ENCODE measurements at regions not wholly inside any gene's neighbourhood (a gene's known extent, or its start where the extent isn't known, plus 50 kb on each side); places are given as distances from the start of the nearest gene placed in this dataset.

DNA sequence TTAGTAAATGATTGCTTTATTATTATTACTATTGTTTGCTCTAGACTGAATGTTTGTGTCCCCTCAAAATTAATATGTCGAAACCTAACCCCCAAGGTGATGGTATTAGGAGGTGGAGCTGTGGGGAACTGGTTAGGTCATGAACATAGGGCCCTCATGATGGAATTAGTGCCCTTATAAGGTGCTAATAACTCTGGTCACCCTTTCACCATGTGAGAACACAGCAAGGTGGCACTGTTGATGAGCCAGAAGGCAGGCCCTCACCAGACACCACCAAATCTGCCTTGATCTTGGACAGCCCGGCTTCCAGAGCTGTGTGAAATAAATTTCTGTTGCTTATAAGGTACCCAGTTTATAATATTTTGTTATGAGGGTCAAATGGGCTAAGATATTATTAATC, 95.8 kb downstream of the BDNF start:
- TF ChIP-seq, protein P1, sequence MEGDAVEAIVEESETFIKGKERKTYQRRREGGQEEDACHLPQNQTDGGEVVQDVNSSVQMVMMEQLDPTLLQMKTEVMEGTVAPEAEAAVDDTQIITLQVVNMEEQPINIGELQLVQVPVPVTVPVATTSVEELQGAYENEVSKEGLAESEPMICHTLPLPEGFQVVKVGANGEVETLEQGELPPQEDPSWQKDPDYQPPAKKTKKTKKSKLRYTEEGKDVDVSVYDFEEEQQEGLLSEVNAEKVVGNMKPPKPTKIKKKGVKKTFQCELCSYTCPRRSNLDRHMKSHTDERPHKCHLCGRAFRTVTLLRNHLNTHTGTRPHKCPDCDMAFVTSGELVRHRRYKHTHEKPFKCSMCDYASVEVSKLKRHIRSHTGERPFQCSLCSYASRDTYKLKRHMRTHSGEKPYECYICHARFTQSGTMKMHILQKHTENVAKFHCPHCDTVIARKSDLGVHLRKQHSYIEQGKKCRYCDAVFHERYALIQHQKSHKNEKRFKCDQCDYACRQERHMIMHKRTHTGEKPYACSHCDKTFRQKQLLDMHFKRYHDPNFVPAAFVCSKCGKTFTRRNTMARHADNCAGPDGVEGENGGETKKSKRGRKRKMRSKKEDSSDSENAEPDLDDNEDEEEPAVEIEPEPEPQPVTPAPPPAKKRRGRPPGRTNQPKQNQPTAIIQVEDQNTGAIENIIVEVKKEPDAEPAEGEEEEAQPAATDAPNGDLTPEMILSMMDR (IDR thresholded peaks at IDR 0.05), result no peak
- no peak overlapping the region for H3K4me3 Mint-ChIP-seq (ENCODE audit: unreplicated experiment)
- H3K4me1 Mint-ChIP-seq (ENCODE audit: unreplicated experiment), result no peaks in the 10 kb centered on the region
- H3K9me3 Mint-ChIP-seq (ENCODE audit: unreplicated experiment), result no peaks in the 10 kb centered on the region
- peaks cover 35% of the 10 kb centered on the region for H3K27me3 Mint-ChIP-seq (ENCODE audit: unreplicated experiment)
- no peak overlapping the region for H3K27ac Mint-ChIP-seq (ENCODE audit: unreplicated experiment)
- no peaks in the 10 kb centered on the region for H3K36me3 Mint-ChIP-seq (ENCODE audit: unreplicated experiment)
- no peak for DNase-seq (ENCODE audit: extremely low spot score, unreplicated experiment)

DNA sequence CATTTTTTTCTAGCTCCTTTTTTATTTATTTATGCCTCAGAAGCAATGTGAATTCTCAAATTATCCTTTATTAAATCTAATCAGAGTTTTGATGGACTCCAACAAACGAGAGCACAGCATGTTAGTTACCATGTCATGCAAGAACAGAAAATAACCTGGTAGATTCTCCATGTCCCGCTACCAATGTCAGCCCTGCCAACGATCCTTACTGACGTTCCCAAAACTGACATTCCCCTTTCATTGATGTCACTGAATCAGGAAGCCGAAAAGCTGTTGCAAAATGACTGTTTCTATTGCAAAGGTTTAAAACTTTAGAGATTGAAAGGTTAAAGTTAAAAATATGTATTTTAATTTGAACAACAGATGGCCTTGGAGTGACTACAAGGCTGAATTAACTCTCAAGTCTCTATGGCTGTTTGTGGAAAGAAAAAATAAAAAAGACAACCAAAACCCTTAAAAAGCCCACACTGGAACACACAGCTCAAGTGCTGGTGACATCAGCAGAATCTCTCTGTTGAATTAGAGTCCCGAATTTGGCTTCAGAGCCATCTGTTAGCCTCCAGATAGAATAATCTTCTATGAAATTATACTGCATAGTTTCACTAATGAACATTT, 96.8 kb downstream of the BDNF start:
- DNase-seq (ENCODE audit: extremely low spot score, unreplicated experiment), result no peak
- H3K9me3 Mint-ChIP-seq (ENCODE audit: unreplicated experiment), result no peaks in the 10 kb centered on the region
- no peaks in the 10 kb centered on the region for H3K36me3 Mint-ChIP-seq (ENCODE audit: unreplicated experiment)
- H3K27me3 Mint-ChIP-seq (ENCODE audit: unreplicated experiment), result peaks cover 26% of the 10 kb centered on the region
- no peaks in the 10 kb centered on the region for H3K4me1 Mint-ChIP-seq (ENCODE audit: unreplicated experiment)
- H3K27ac Mint-ChIP-seq (ENCODE audit: unreplicated experiment), result no peak overlapping the region
- TF ChIP-seq, protein P1 (IDR thresholded peaks at IDR 0.05), result no peak
- H3K4me3 Mint-ChIP-seq (ENCODE audit: unreplicated experiment), result no peak overlapping the region

DNA sequence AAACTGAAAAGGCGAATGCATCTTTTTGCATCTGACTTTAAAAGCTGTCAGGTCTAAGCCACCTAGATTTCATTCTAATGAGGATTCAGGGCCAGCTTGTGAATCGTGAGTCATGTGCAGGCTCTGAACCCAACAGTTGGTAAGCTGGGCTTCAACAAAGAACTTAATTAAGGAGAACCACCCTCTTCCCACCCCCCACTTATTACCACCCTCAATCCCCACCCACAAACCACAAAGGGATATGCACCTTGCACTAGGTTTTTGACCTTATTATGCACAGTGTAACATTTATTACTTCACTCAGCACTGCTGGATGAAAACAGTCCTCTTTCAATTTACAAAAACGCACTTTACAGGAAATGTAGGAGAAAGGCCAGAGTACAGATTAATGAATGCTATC, 94.1 kb upstream of the LIN7C start:
- Mint-ChIP-seq H3K9me3 (ENCODE audit: unreplicated experiment) (no peaks in the 10 kb centered on the region), H3K4me1 (ENCODE audit: unreplicated experiment) (no peaks in the 10 kb centered on the region), H3K4me3 (ENCODE audit: unreplicated experiment) (no peak overlapping the region), H3K27ac (ENCODE audit: unreplicated experiment) (no peak overlapping the region), H3K36me3 (ENCODE audit: unreplicated experiment) (no peaks in the 10 kb centered on the region), H3K27me3 (ENCODE audit: unreplicated experiment) (peaks cover 9% of the 10 kb centered on the region)
- no peak for DNase-seq (ENCODE audit: extremely low spot score, unreplicated experiment)
- TF ChIP-seq, protein P1 (IDR thresholded peaks at IDR 0.05), result no peak

DNA sequence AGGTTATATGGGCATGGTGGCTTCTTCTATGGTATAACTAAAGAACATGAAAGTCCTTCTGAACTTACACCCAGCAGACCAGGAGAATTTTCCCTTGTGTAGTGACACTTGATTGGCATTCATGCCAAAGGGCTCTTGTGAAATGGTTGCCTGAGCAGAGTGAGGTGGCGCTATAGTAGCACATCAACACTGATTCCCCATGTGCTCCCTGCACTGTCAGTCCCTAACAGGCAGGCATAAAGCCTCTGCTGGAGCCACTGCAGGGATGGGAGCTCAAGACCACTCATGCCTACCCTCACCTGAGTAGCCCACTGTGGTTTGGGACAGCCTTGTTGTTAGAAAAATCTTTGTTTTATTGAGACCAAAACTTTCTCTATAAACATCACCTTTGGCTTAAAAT, 92.6 kb upstream of the LIN7C start:
- no peak for DNase-seq (ENCODE audit: extremely low spot score, unreplicated experiment)
- H3K27ac Mint-ChIP-seq (ENCODE audit: unreplicated experiment), result no peak overlapping the region
- H3K36me3 Mint-ChIP-seq (ENCODE audit: unreplicated experiment), result no peaks in the 10 kb centered on the region
- TF ChIP-seq, protein P1 (IDR thresholded peaks at IDR 0.05), result no peak
- no peak overlapping the region for H3K4me3 Mint-ChIP-seq (ENCODE audit: unreplicated experiment)
- no peaks in the 10 kb centered on the region for H3K9me3 Mint-ChIP-seq (ENCODE audit: unreplicated experiment)
- peaks cover 5% of the 10 kb centered on the region for H3K27me3 Mint-ChIP-seq (ENCODE audit: unreplicated experiment)
- no peaks in the 10 kb centered on the region for H3K4me1 Mint-ChIP-seq (ENCODE audit: unreplicated experiment)

DNA sequence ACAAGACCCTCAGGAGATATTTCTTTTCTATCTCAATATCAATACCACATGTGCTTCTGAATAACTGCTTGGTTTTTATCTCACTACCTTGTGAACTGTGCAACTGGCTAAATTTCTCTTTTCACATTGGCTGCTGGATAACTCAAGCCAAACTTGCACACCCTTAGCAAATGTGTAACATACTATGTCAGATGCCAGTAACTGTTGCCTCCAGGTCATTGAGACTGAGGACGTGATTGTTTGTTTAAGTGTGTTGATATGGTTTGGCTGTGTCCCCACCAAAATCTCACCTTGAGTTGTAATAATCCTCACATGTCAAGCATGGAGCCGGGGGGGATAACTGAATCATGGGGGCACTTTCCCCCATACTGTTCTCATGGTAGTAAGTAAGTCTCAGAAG, 90.2 kb upstream of the LIN7C start:
- no peak for DNase-seq (ENCODE audit: extremely low spot score, unreplicated experiment)
- Mint-ChIP-seq H3K4me1 (ENCODE audit: unreplicated experiment) (no peaks in the 10 kb centered on the region), H3K27ac (ENCODE audit: unreplicated experiment) (no peak overlapping the region), H3K27me3 (ENCODE audit: unreplicated experiment) (peaks cover 4% of the 10 kb centered on the region), H3K9me3 (ENCODE audit: unreplicated experiment) (peaks cover 4% of the 10 kb centered on the region), H3K4me3 (ENCODE audit: unreplicated experiment) (no peak overlapping the region), H3K36me3 (ENCODE audit: unreplicated experiment) (no peaks in the 10 kb centered on the region)
- TF ChIP-seq, protein P1 (IDR thresholded peaks at IDR 0.05), result no peak

Measured in osteocyte (in vitro differentiated cells).